ENCODE measurements at regions not wholly inside any gene's neighbourhood (a gene's known extent, or its start where the extent isn't known, plus 50 kb on each side); places are given as distances from the start of the nearest gene placed in this dataset.

DNA sequence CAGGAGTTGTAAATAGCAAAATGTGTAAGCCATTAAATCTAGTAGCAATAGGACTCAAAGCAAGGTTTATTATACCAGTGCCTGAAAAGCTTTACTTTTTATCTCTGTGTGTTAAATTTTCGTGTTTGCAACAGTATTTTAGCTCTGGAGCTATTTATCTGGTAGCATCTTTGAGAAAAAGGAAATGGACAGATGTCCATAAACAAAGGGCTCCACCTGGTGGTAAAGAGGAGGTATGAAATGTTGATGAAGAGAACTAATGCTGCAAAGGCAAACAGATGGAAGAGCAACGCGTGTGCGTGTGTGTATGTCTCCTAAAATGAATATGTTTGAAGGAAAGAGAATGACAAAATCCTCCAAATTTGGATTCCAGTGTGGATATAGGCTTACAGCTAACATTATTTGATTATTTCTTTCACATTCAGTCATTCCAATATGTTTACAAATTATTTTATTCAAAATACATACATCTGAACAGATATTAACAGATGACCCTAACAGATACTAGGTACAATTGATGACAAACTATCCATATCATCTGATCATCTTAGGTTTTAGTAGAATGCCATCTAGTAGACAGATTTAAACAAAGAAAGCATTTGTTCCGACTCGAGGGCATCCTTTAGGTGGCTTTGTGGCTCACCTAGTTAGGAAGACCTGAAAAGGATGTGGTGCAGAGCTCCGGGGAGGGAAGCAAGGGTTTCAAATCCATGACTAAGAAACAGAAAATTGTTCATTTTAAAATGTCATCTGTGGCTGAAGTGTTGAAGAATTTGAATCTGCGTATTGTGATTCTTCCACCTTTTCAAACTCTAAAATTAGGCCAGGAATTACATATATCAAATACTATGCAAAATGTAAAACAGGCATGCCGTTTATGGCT is 383.3 kb downstream of the MTX2 start:
- peak; percentile 72 for FAIRE-seq
- Histone ChIP-seq H3K36me3 (ENCODE audit: control insufficient read depth in 2 of 3, insufficient read depth in 3 of 3, low read length in 3 of 3) (no peaks in the 10 kb centered on the region), H3K27me3 (ENCODE audit: control insufficient read depth, insufficient read depth, low read length) (no peaks in the 10 kb centered on the region), H3K27ac (ENCODE audit: low read depth in 2 of 2, low read length in 2 of 2) (no peak overlapping the region), H3K4me3 (ENCODE audit: low read length in 3 of 3) (no peak overlapping the region), H3K4me1 (ENCODE audit: control insufficient read depth in 2 of 3, insufficient read depth in 2 of 3, low read depth in 1 of 3, low read length in 3 of 3) (peaks cover 0 to 11% (median 0%) of the 10 kb centered on the region in 3 donors), H3K9me3 (ENCODE audit: control insufficient read depth in 2 of 3, insufficient read depth in 1 of 3, low read length in 3 of 3) (no peaks in the 10 kb centered on the region), H3K9ac (ENCODE audit: low read length in 3 of 3) (no peak overlapping the region)
- peak in 2 of 5 donors; percentile 74 to 83 for DNase-seq
- peak; percentile 80 for TF ChIP-seq CTCF (IDR thresholded peaks at IDR 0.05; ENCODE audit: borderline replicate concordance, extremely low read depth, insufficient read depth)
- intact Hi-C loops (cut with DNase I): no loop called here

- DNase-seq (peak; percentile 79 to 88 (median 84)), FAIRE-seq (peak; percentile 35)
- Histone ChIP-seq H3K4me1 (ENCODE audit: control insufficient read depth in 2 of 3, insufficient read depth in 2 of 3, low read depth in 1 of 3, low read length in 3 of 3) (peaks cover 0 to 11% (median 0%) of the 10 kb centered on the region in 3 donors), H3K36me3 (ENCODE audit: control insufficient read depth in 2 of 3, insufficient read depth in 3 of 3, low read length in 3 of 3) (no peaks in the 10 kb centered on the region), H3K9ac (ENCODE audit: low read length in 3 of 3) (no peak overlapping the region), H3K27ac (ENCODE audit: low read depth in 2 of 2, low read length in 2 of 2) (no peak overlapping the region), H3K27me3 (ENCODE audit: control insufficient read depth, insufficient read depth, low read length) (no peaks in the 10 kb centered on the region), H3K9me3 (ENCODE audit: control insufficient read depth in 2 of 3, insufficient read depth in 1 of 3, low read length in 3 of 3) (no peaks in the 10 kb centered on the region), H3K4me3 (ENCODE audit: low read length in 3 of 3) (peak overlapping the region in 1 of 3 donors; percentile 0)
- TF ChIP-seq CTCF (IDR thresholded peaks at IDR 0.05; ENCODE audit: borderline replicate concordance, extremely low read depth, insufficient read depth): peak; percentile 85
- intact Hi-C loops (cut with DNase I): no loop called here
Measured at GRCh38 chr2:176653479-176654443, 384.5 kb downstream of the MTX2 start.

DNA sequence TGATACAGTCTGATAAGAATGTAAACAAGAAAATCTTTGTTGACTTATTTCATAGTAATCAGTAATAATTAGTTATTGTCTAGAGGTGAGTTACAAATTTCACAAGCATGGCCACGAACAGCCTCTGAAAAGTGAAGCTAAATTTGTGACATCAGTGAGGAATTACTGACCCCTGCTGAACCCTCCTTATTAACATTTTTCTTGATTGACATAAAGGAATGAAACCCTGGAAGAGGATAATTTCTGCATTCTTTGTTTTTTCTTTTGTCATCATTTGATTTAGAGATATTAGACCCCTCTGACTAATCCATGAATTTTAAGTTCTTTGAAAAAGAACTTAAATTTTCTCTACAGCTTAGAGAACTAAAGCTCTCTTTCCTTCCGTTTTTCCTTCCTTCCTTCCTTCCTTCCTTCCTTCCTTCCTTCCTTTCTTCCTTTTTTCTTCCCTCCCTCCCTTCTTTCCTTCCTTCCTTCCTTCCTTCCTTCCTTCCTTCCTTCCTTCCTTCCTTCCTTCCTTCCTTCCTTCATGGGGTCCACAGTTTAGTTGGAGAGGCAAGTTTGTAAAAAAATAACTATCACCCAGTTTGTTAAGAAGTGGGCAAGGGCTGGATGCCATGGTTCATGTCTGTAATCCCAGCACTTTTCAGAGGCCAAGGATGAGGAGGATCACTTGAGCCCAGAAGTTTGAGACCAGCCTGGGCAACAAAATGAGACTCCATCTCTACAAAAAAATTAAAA is 387.0 kb downstream of the MTX2 start:
- no peak for TF ChIP-seq CTCF (IDR thresholded peaks at IDR 0.05; ENCODE audit: borderline replicate concordance, extremely low read depth, insufficient read depth)
- H3K4me1 ChIP-seq (ENCODE audit: control insufficient read depth in 2 of 3, insufficient read depth in 2 of 3, low read depth in 1 of 3, low read length in 3 of 3): peaks cover 0 to 11% (median 0%) of the 10 kb centered on the region in 3 donors
- H3K9ac ChIP-seq (ENCODE audit: low read length in 3 of 3): no peak overlapping the region
- H3K9me3 ChIP-seq (ENCODE audit: control insufficient read depth in 2 of 3, insufficient read depth in 1 of 3, low read length in 3 of 3): no peaks in the 10 kb centered on the region
- H3K27me3 ChIP-seq (ENCODE audit: control insufficient read depth, insufficient read depth, low read length): no peaks in the 10 kb centered on the region
- intact Hi-C loops (cut with DNase I): no loop called here
- no peaks in the 10 kb centered on the region for H3K36me3 ChIP-seq (ENCODE audit: control insufficient read depth in 2 of 3, insufficient read depth in 3 of 3, low read length in 3 of 3)
- DNase-seq (no peak), FAIRE-seq (no peak)
- no peak overlapping the region for H3K27ac ChIP-seq (ENCODE audit: low read depth in 2 of 2, low read length in 2 of 2)
- H3K4me3 ChIP-seq (ENCODE audit: low read length in 3 of 3): no peak overlapping the region
